ENCODE measurements at regions not wholly inside any gene's neighbourhood (a gene's known extent, or its start where the extent isn't known, plus 50 kb on each side); places are given as distances from the start of the nearest gene placed in this dataset.

GRCh38 chr5:14040542-14040941 lies 96.1 kb upstream of the DNAH5 start:
- TF ChIP-seq TARDBP (IDR thresholded peaks at IDR 0.05; ENCODE audit: borderline replicate concordance) (no peak), SIX5 (IDR thresholded peaks at IDR 0.05; ENCODE audit: low read depth, low read length, severe bottlenecking) (no peak), ZNF274 (IDR thresholded peaks at IDR 0.05; ENCODE audit: insufficient read depth, insufficient read length) (no peak), SP1 (IDR thresholded peaks at IDR 0.05; ENCODE audit: low read depth, low read length) (no peak), TCF7 (IDR thresholded peaks at IDR 0.05; ENCODE audit: borderline replicate concordance) (no peak), CREB1 (IDR thresholded peaks at IDR 0.05; ENCODE audit: low read depth) (no peak)
- TF ChIP-seq, protein P1, sequence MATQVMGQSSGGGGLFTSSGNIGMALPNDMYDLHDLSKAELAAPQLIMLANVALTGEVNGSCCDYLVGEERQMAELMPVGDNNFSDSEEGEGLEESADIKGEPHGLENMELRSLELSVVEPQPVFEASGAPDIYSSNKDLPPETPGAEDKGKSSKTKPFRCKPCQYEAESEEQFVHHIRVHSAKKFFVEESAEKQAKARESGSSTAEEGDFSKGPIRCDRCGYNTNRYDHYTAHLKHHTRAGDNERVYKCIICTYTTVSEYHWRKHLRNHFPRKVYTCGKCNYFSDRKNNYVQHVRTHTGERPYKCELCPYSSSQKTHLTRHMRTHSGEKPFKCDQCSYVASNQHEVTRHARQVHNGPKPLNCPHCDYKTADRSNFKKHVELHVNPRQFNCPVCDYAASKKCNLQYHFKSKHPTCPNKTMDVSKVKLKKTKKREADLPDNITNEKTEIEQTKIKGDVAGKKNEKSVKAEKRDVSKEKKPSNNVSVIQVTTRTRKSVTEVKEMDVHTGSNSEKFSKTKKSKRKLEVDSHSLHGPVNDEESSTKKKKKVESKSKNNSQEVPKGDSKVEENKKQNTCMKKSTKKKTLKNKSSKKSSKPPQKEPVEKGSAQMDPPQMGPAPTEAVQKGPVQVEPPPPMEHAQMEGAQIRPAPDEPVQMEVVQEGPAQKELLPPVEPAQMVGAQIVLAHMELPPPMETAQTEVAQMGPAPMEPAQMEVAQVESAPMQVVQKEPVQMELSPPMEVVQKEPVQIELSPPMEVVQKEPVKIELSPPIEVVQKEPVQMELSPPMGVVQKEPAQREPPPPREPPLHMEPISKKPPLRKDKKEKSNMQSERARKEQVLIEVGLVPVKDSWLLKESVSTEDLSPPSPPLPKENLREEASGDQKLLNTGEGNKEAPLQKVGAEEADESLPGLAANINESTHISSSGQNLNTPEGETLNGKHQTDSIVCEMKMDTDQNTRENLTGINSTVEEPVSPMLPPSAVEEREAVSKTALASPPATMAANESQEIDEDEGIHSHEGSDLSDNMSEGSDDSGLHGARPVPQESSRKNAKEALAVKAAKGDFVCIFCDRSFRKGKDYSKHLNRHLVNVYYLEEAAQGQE (IDR thresholded peaks at IDR 0.05; ENCODE audit: low read depth, low read length): no peak
- TF ChIP-seq, protein P2, sequence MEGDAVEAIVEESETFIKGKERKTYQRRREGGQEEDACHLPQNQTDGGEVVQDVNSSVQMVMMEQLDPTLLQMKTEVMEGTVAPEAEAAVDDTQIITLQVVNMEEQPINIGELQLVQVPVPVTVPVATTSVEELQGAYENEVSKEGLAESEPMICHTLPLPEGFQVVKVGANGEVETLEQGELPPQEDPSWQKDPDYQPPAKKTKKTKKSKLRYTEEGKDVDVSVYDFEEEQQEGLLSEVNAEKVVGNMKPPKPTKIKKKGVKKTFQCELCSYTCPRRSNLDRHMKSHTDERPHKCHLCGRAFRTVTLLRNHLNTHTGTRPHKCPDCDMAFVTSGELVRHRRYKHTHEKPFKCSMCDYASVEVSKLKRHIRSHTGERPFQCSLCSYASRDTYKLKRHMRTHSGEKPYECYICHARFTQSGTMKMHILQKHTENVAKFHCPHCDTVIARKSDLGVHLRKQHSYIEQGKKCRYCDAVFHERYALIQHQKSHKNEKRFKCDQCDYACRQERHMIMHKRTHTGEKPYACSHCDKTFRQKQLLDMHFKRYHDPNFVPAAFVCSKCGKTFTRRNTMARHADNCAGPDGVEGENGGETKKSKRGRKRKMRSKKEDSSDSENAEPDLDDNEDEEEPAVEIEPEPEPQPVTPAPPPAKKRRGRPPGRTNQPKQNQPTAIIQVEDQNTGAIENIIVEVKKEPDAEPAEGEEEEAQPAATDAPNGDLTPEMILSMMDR (IDR thresholded peaks at IDR 0.05 in 2 of 3, conservative IDR thresholded peaks at IDR 0.05 in 1 of 3; ENCODE audit: control insufficient read depth in 2 of 3, extremely low read depth in 1 of 3, insufficient read depth in 1 of 3, low read depth in 3 of 3, low read length in 3 of 3): no peak
